ENCODE measurements at regions not wholly inside any gene's neighbourhood (a gene's known extent, or its start where the extent isn't known, plus 50 kb on each side); places are given as distances from the start of the nearest gene placed in this dataset.
A peak's percentile ranks its signal among the peaks of the same experiment; 100 is the strongest.

DNA sequence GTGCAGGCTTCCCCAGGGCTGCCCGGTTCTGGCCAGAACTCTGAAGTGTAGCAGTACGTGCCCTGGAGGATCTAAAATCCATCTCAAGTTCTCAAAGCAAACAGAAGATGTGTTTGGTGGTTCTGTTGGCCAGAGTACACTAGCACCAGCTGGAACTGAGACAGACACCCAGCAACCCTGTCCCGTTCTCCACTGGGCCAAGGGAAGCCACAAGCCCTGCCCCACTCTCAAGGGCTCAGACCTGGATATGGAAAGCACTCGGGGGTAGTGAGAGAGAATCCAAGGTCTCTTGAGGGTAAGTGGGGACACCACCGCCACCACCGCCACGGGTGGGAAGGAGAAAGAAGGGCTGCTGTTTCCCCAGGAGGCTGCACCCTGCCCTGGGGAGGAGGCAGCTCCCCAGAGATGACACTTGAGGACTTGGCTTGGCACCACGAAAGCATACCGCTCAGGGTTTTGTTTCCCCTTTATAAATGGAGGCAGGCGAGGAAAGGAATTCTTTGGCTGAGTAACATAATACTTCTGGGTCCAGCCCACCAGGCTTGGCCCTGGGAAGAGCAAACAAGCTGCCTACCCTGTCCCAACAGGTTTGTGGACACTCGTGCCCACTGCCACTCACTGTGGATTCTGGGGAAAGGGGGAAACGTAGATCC lies 56.1 kb upstream of the POU2AF1 start:
- Histone ChIP-seq H3K27me3 (no peaks in the 10 kb centered on the region), H3K9me3 (replicated peaks in 1 of 3) (no peaks in the 10 kb centered on the region), H3K4me3 (no peak overlapping the region), H3K36me3 (replicated peaks in 1 of 2) (no peaks in the 10 kb centered on the region), H3K27ac (no peak overlapping the region), H3K4me1 (replicated peaks in 1 of 2) (no peaks in the 10 kb centered on the region)
- DNase-seq, result no peak
- WGBS, 4 donors, result 88 to 98% (median 89%) methylated on average over 9 to 12 of the region's 12 CpGs
- intact Hi-C loops (cut with DNase I), result no loop called here
- TF ChIP-seq, protein P1, sequence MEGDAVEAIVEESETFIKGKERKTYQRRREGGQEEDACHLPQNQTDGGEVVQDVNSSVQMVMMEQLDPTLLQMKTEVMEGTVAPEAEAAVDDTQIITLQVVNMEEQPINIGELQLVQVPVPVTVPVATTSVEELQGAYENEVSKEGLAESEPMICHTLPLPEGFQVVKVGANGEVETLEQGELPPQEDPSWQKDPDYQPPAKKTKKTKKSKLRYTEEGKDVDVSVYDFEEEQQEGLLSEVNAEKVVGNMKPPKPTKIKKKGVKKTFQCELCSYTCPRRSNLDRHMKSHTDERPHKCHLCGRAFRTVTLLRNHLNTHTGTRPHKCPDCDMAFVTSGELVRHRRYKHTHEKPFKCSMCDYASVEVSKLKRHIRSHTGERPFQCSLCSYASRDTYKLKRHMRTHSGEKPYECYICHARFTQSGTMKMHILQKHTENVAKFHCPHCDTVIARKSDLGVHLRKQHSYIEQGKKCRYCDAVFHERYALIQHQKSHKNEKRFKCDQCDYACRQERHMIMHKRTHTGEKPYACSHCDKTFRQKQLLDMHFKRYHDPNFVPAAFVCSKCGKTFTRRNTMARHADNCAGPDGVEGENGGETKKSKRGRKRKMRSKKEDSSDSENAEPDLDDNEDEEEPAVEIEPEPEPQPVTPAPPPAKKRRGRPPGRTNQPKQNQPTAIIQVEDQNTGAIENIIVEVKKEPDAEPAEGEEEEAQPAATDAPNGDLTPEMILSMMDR (IDR thresholded peaks at IDR 0.05), result no peak
- TF ChIP-seq POLR2A (IDR thresholded peaks at IDR 0.05), result no peak

DNA sequence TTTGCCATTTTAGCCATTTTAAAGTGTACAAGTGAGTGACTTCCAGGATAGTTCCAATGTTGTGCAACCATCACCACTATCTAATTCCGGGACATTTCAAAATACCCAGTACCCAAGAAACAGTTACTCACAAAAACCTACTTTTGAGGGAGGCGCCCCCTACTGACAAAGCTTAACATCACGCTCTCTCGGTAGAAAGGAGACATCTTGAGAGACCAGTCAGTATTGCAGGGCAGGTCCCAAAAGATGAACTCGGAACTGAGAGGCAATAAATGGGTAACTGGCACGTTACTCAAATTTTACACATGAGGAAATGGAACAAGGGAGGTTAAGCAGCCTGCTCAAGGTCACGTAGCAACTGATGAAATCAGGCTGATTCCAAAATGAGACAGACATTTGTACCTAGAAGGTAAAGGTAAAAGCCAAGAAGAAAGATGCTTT lies 50.0 kb upstream of the POU2AF1 start:
- Histone ChIP-seq H3K27me3 (no peaks in the 10 kb centered on the region), H3K36me3 (replicated peaks in 1 of 2) (no peaks in the 10 kb centered on the region), H3K4me3 (no peak overlapping the region), H3K9me3 (replicated peaks in 1 of 3) (no peaks in the 10 kb centered on the region), H3K4me1 (replicated peaks in 1 of 2) (no peaks in the 10 kb centered on the region), H3K27ac (no peak overlapping the region)
- 31 to 43% (median 36%) methylated on average over 7 of the region's 7 CpGs for WGBS, 4 donors
- TF ChIP-seq POLR2A (IDR thresholded peaks at IDR 0.05), result no peak
- TF ChIP-seq, protein P1 (IDR thresholded peaks at IDR 0.05), result peak; percentile 57 to 73 (median 66)
- intact Hi-C loops (cut with DNase I), result loop anchor here (5.0 to 10.0 kb wide), 3 partner anchors 64 to 147 kb away; partner anchors contain the start of gene POU2AF3 (in 1 of the 2)
- DNase-seq, result peak; percentile 53 to 87 (median 76)
